T-helper 1 cell treated with Interleukin-12 subunit alpha and Interleukin-12 subunit beta and Interleukin-4 antibody, amounts not matched to agents 30 ng/mL and 1 ng/mL, for 36 hours (primary cell): ENCODE measurements at regions not wholly inside any gene's neighbourhood (a gene's known extent, or its start where the extent isn't known, plus 50 kb on each side); places are given as distances from the start of the nearest gene placed in this dataset.
"Not testable (repeated sequence)": the region's sequence is repeated elsewhere in the genome, so short reads cannot be mapped to it uniquely, and the experiment has no call there.

Source experiments
- intact Hi-C: fragments of 100-400 bp; cut with micrococcal nuclease; formaldehyde crosslinking; loops from one replicate; pipeline ENCODE4 v1.15.1; 2024

- intact Hi-C loops: no loop called here
These were observed 108.6 kb upstream of the EGFLAM start for GRCh38 chr5:38149815-38150195.

GRCh38 chr5:38148021-38148625, 110.2 kb upstream of the EGFLAM start:
- intact Hi-C loops: no loop called here

GRCh38 chr5:38143384-38143783, 115.0 kb upstream of the EGFLAM start:
- intact Hi-C loops: no loop called here

- intact Hi-C loops: no loop called here
These were observed 116.7 kb upstream of the EGFLAM start for GRCh38 chr5:38141665-38142064.

GRCh38 chr5:38138574-38138973, 119.8 kb upstream of the EGFLAM start:
- intact Hi-C loops: no loop called here

- intact Hi-C loops: no loop called here
These were observed 122.8 kb upstream of the EGFLAM start for GRCh38 chr5:38135486-38136039.

- intact Hi-C loops: no loop called here
These were observed 123.5 kb upstream of the EGFLAM start for GRCh38 chr5:38134810-38135209.

- intact Hi-C loops: not testable (repeated sequence)
These were observed 124.1 kb upstream of the EGFLAM start for GRCh38 chr5:38134294-38134693.

- intact Hi-C loops: no loop called here
These were observed 126.7 kb upstream of the EGFLAM start for GRCh38 chr5:38131686-38132085.

GRCh38 chr5:38124321-38124720, 134.0 kb upstream of the EGFLAM start:
- intact Hi-C loops: no loop called here

GRCh38 chr5:38121420-38121819, 136.9 kb upstream of the EGFLAM start:
- intact Hi-C loops: no loop called here

- intact Hi-C loops: no loop called here
These were observed 138.5 kb upstream of the EGFLAM start for GRCh38 chr5:38119836-38120235.

GRCh38 chr5:38117784-38118479, 140.4 kb upstream of the EGFLAM start:
- intact Hi-C loops: no loop called here

GRCh38 chr5:38115318-38115827, 143.0 kb upstream of the EGFLAM start:
- intact Hi-C loops: no loop called here

- intact Hi-C loops: no loop called here
These were observed 144.5 kb upstream of the EGFLAM start for GRCh38 chr5:38113880-38114279.

GRCh38 chr5:38113456-38113855, 144.9 kb upstream of the EGFLAM start:
- intact Hi-C loops: no loop called here

GRCh38 chr5:38112938-38113337, 145.4 kb upstream of the EGFLAM start:
- intact Hi-C loops: no loop called here

GRCh38 chr5:38110130-38110529, 148.2 kb upstream of the EGFLAM start:
- intact Hi-C loops: no loop called here

- intact Hi-C loops: no loop called here
These were observed 151.3 kb upstream of the EGFLAM start for GRCh38 chr5:38107096-38107495.

- intact Hi-C loops: no loop called here
These were observed 152.6 kb upstream of the EGFLAM start for GRCh38 chr5:38105801-38106200.

GRCh38 chr5:38105231-38105570, 153.2 kb upstream of the EGFLAM start:
- intact Hi-C loops: no loop called here

- intact Hi-C loops: no loop called here
These were observed 153.7 kb upstream of the EGFLAM start for GRCh38 chr5:38104497-38105230.
